Naive thymus-derived CD4-positive, alpha-beta T cell (primary cell): ENCODE measurements at regions not wholly inside any gene's neighbourhood (a gene's known extent, or its start where the extent isn't known, plus 50 kb on each side); places are given as distances from the start of the nearest gene placed in this dataset.

ENCODE experiments used
- ATAC-seq: fragments of 150-1000 bp; cut with Tn5 transposase; 2 replicates; pipeline ENCODE4 v1.10.0; 2021; ENCODE audit warnings: mild to moderate bottlenecking, moderate library complexity
- CTCF ChIA-PET: fragments of 350-600 bp; sonication (Branson Sonifier 250); formaldehyde crosslinking; loops from one replicate; lab custom pipeline; 2021; ENCODE audit warnings: antibody characterized with exemption; lab: Charles Lee
- POLR2A ChIA-PET: fragments of 350-600 bp; sonication (Branson Sonifier 250); formaldehyde crosslinking; loops from one replicate; lab custom pipeline; 2021; ENCODE audit warnings: antibody characterized with exemption, inconsistent platforms; lab: Charles Lee
- DNase-seq, 9 donors: peaks; one replicate each; pipeline versions ENCODE4 v3.0.0 to v3.0.0-alpha.2; 2020 to 2022; ENCODE audit warnings: mixed read lengths in 1 of 9
- H3K27ac ChIP-seq: one replicate; pipeline ENCODE4 v1.7.0; 2013; ENCODE audit warnings: mild to moderate bottlenecking, low read depth, low read length, moderate library complexity
- H3K27me3 ChIP-seq, 2 donors: one replicate each; pipeline ENCODE4 v1.7.0; 2013; ENCODE audit warnings: low read length in 2 of 2, mild to moderate bottlenecking in 2 of 2, moderate library complexity in 2 of 2; ENCODE audit not compliant: control insufficient read depth in 2 of 2, insufficient read depth in 2 of 2
- H3K36me3 ChIP-seq, 3 experiments: 1 replicate in 2 of 3; 2 replicates in 1 of 3; pipeline ENCODE4 v1.7.0; 2013; ENCODE audit warnings: low read length in 3 of 3, mild to moderate bottlenecking in 3 of 3, moderate library complexity in 1 of 3; ENCODE audit not compliant: insufficient read depth in 3 of 3, control insufficient read depth in 2 of 3
- H3K4me1 ChIP-seq, 2 donors: one replicate each; pipeline ENCODE4 v1.7.0; 2013; ENCODE audit warnings: low read length in 2 of 2, mild to moderate bottlenecking in 2 of 2, moderate library complexity in 1 of 2; ENCODE audit not compliant: control insufficient read depth in 2 of 2, insufficient read depth in 2 of 2
- H3K4me3 ChIP-seq: 2 replicates; pipeline ENCODE4 v1.7.0; 2013; ENCODE audit warnings: mild to moderate bottlenecking, low read length
- H3K9me3 ChIP-seq, 3 experiments: 1 replicate in 2 of 3; 2 replicates in 1 of 3; pipeline ENCODE4 v1.7.0; 2013; ENCODE audit warnings: low read length in 3 of 3; ENCODE audit not compliant: control insufficient read depth in 2 of 3
- H3K27ac Mint-ChIP-seq, 9 donors: one replicate each; pipeline ENCODE4 v1.8.0; 2020 to 2022; ENCODE audit warnings: mixed read lengths in 9 of 9, mild to moderate bottlenecking in 8 of 9, moderate library complexity in 5 of 9, inconsistent platforms in 2 of 9
- H3K27me3 Mint-ChIP-seq, 5 donors: one replicate each; pipeline ENCODE4 v1.8.0; 2021 to 2022; ENCODE audit warnings: mixed read lengths in 5 of 5, mild to moderate bottlenecking in 1 of 5
- H3K36me3 Mint-ChIP-seq, 5 donors: one replicate each; pipeline ENCODE4 v1.8.0; 2020 to 2022; ENCODE audit warnings: mixed read lengths in 5 of 5, mild to moderate bottlenecking in 3 of 5, inconsistent platforms in 1 of 5
- H3K4me1 Mint-ChIP-seq, 7 donors: one replicate each; pipeline ENCODE4 v1.8.0; 2020 to 2022; ENCODE audit warnings: mixed read lengths in 7 of 7, mild to moderate bottlenecking in 3 of 7, inconsistent platforms in 1 of 7
- H3K4me3 Mint-ChIP-seq, 10 donors: one replicate each; pipeline ENCODE4 v1.8.0; 2020 to 2022; ENCODE audit warnings: mild to moderate bottlenecking in 10 of 10, mixed read lengths in 10 of 10, moderate library complexity in 6 of 10, inconsistent platforms in 2 of 10
- H3K9me3 Mint-ChIP-seq, 11 donors: one replicate each; pipeline ENCODE4 v1.8.0; 2020 to 2022; ENCODE audit warnings: mixed read lengths in 11 of 11, mild to moderate bottlenecking in 4 of 11, inconsistent platforms in 1 of 11, moderate library complexity in 1 of 11
- intact Hi-C, 2 donors: fragments of 100-400 bp; cut with micrococcal nuclease; formaldehyde crosslinking; loops; one replicate each; pipeline ENCODE4 v1.15.1; 2023

DNA sequence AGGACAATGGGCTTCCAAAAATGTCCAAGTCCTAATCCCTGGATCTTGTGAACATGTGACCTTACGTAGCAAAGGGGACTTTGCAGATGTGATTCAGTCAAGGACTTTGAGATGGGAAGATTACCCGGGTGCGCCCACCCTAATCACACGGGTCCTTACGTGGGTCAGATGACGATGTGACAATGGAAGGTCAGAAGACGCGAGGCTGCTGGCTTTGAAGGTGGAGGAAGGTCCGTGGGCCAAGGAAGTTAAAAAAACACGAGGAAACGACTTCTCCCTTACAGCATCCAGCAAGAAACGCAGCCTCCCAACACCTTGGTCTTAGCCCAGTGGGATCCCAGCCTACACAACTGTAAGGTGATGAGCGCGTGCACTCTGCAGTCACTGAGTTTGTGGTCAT lies 860.1 kb downstream of the TBC1D22A start:
- Mint-ChIP-seq H3K9me3 (peaks cover 0 to 2% (median 0%) of the 10 kb centered on the region in 11 donors), H3K27me3 (peaks cover 0 to 19% (median 7%) of the 10 kb centered on the region in 5 donors), H3K4me3 (no peak overlapping the region), H3K27ac (no peak overlapping the region), H3K36me3 (no peaks in the 10 kb centered on the region), H3K4me1 (no peaks in the 10 kb centered on the region)
- no peaks in the 10 kb centered on the region for H3K9me3 ChIP-seq
- no peaks in the 10 kb centered on the region for H3K27me3 ChIP-seq
- H3K4me1 ChIP-seq: no peaks in the 10 kb centered on the region
- ChIA-PET CTCF (no interaction called here), POLR2A (no interaction called here)
- intact Hi-C loops: no loop called here
- ATAC-seq (no peak), DNase-seq (no peak)
- no peaks in the 10 kb centered on the region for H3K36me3 ChIP-seq
- H3K27ac ChIP-seq: no peak overlapping the region
- no peak overlapping the region for H3K4me3 ChIP-seq

GRCh38 chr22:47621253-47621652 lies 858.8 kb downstream of the TBC1D22A start:
- ChIA-PET POLR2A (no interaction called here), CTCF (no interaction called here)
- Mint-ChIP-seq H3K36me3 (no peaks in the 10 kb centered on the region), H3K9me3 (peaks cover 0 to 7% (median 0%) of the 10 kb centered on the region in 11 donors), H3K27ac (no peak overlapping the region), H3K4me3 (no peak overlapping the region), H3K4me1 (no peaks in the 10 kb centered on the region), H3K27me3 (peaks cover 0 to 19% (median 14%) of the 10 kb centered on the region in 5 donors)
- no peaks in the 10 kb centered on the region for H3K27me3 ChIP-seq
- no peak overlapping the region for H3K27ac ChIP-seq
- intact Hi-C loops: no loop called here
- DNase-seq: no peak
- H3K9me3 ChIP-seq: no peaks in the 10 kb centered on the region
- H3K4me1 ChIP-seq: no peaks in the 10 kb centered on the region
- ATAC-seq: no peak
- H3K4me3 ChIP-seq: no peak overlapping the region
- no peaks in the 10 kb centered on the region for H3K36me3 ChIP-seq

GRCh38 chr22:47620391-47620790 lies 857.9 kb downstream of the TBC1D22A start:
- Mint-ChIP-seq H3K4me3 (no peak overlapping the region), H3K27me3 (peaks cover 0 to 17% (median 14%) of the 10 kb centered on the region in 5 donors), H3K27ac (no peak overlapping the region), H3K9me3 (peaks cover 0 to 7% (median 0%) of the 10 kb centered on the region in 11 donors), H3K36me3 (no peaks in the 10 kb centered on the region), H3K4me1 (no peaks in the 10 kb centered on the region)
- DNase-seq (no peak), ATAC-seq (no peak)
- POLR2A ChIA-PET: no interaction called here
- Histone ChIP-seq H3K36me3 (no peaks in the 10 kb centered on the region), H3K4me3 (no peak overlapping the region), H3K9me3 (no peaks in the 10 kb centered on the region), H3K27ac (no peak overlapping the region), H3K27me3 (no peaks in the 10 kb centered on the region), H3K4me1 (no peaks in the 10 kb centered on the region)
- CTCF ChIA-PET: no interaction called here
- intact Hi-C loops: no loop called here

- Mint-ChIP-seq H3K27ac (no peak overlapping the region), H3K36me3 (no peaks in the 10 kb centered on the region), H3K9me3 (peaks cover 0 to 7% (median 0%) of the 10 kb centered on the region in 11 donors), H3K4me1 (no peaks in the 10 kb centered on the region), H3K4me3 (no peak overlapping the region), H3K27me3 (peaks cover 0 to 21% (median 14%) of the 10 kb centered on the region in 5 donors)
- ChIA-PET POLR2A (no interaction called here), CTCF (no interaction called here)
- H3K27me3 ChIP-seq: no peaks in the 10 kb centered on the region
- no peak overlapping the region for H3K4me3 ChIP-seq
- intact Hi-C loops: no loop called here
- H3K36me3 ChIP-seq: no peaks in the 10 kb centered on the region
- no peaks in the 10 kb centered on the region for H3K4me1 ChIP-seq
- H3K27ac ChIP-seq: no peak overlapping the region
- DNase-seq: no peak
- no peak for ATAC-seq
- no peaks in the 10 kb centered on the region for H3K9me3 ChIP-seq
Observed at GRCh38 chr22:47619631-47620030, 857.2 kb downstream of the TBC1D22A start.

GRCh38 chr22:47618180-47619010 lies 855.9 kb downstream of the TBC1D22A start:
- POLR2A ChIA-PET: no interaction called here
- no peaks in the 10 kb centered on the region for H3K36me3 Mint-ChIP-seq
- no peaks in the 10 kb centered on the region for H3K4me1 ChIP-seq
- H3K27me3 ChIP-seq: no peaks in the 10 kb centered on the region
- CTCF ChIA-PET: no interaction called here
- H3K27me3 Mint-ChIP-seq: peaks cover 0 to 27% (median 14%) of the 10 kb centered on the region in 5 donors
- no peak overlapping the region for H3K27ac ChIP-seq
- H3K36me3 ChIP-seq: no peaks in the 10 kb centered on the region
- no peak overlapping the region for H3K4me3 Mint-ChIP-seq
- H3K9me3 Mint-ChIP-seq: peaks cover 0 to 7% (median 0%) of the 10 kb centered on the region in 11 donors
- DNase-seq (no peak), ATAC-seq (no peak)
- H3K4me1 Mint-ChIP-seq: no peaks in the 10 kb centered on the region
- intact Hi-C loops: no loop called here
- no peaks in the 10 kb centered on the region for H3K9me3 ChIP-seq
- H3K4me3 ChIP-seq: no peak overlapping the region
- H3K27ac Mint-ChIP-seq: no peak overlapping the region

DNA sequence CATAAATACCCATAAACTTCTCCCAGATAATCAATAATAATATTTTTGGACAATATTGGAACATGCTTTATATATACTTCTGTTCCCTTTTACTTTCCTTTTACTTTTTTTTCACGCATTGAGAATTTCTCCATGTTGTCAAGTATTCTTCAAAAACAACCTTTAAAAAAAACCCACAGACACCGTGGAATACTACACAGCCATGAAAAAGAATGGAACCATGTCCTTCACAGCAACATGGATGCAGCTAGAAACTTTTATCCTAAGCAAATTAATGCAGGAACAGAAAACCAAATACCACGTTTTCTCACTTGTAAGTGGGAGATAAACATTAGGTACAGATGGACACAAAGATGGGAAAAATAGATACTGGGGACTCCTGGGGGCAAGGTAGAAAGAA lies 854.7 kb downstream of the TBC1D22A start:
- H3K4me3 ChIP-seq: no peak overlapping the region
- Mint-ChIP-seq H3K27me3 (peaks cover 0 to 29% (median 10%) of the 10 kb centered on the region in 5 donors), H3K36me3 (no peaks in the 10 kb centered on the region), H3K4me3 (no peak overlapping the region), H3K4me1 (no peaks in the 10 kb centered on the region), H3K9me3 (peaks cover 0 to 7% (median 0%) of the 10 kb centered on the region in 11 donors), H3K27ac (no peak overlapping the region)
- H3K27ac ChIP-seq: no peak overlapping the region
- ChIA-PET POLR2A (no interaction called here), CTCF (no interaction called here)
- no peaks in the 10 kb centered on the region for H3K4me1 ChIP-seq
- no peaks in the 10 kb centered on the region for H3K27me3 ChIP-seq
- DNase-seq (no peak), ATAC-seq (no peak)
- intact Hi-C loops: no loop called here
- no peaks in the 10 kb centered on the region for H3K36me3 ChIP-seq
- H3K9me3 ChIP-seq: no peaks in the 10 kb centered on the region
